ENCODE measurements at regions not wholly inside any gene's neighbourhood (a gene's known extent, or its start where the extent isn't known, plus 50 kb on each side); places are given as distances from the start of the nearest gene placed in this dataset.

DNA sequence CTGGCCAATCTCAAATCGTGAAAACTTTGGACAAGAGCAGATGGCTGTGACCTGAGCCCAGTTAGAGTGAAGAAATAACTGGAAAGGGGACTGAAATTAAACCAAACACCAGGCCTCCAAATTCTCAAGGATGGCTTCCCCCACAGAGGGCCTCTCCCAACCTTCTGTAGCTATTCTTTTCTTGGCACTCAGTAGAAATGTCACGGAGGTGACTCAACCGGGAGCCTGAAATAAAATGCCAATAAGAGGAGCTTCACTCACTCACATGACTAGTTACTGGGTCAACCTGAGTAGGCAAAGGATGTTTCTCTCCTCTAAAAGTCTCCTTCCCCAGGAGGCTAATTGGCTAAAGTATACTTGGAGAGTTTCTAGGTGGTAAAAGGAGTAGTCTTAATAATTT lies 230.7 kb downstream of the MAF start:
- no peak overlapping the region for H3K4me2 ChIP-seq (ENCODE audit: low read length)
- no peaks in the 10 kb centered on the region for H3K36me3 ChIP-seq (ENCODE audit: insufficient read depth, low read length)
- no peak overlapping the region for H3K4me3 Mint-ChIP-seq (ENCODE audit: unreplicated experiment)
- peaks cover 5% of the 10 kb centered on the region for H3K27me3 Mint-ChIP-seq (ENCODE audit: low read depth, unreplicated experiment)
- H3K9me3 Mint-ChIP-seq (ENCODE audit: unreplicated experiment): peaks cover 11% of the 10 kb centered on the region
- no peaks in the 10 kb centered on the region for H3K79me2 ChIP-seq (ENCODE audit: insufficient read depth, low read length)
- no peaks in the 10 kb centered on the region for H3K36me3 Mint-ChIP-seq (ENCODE audit: low read depth, unreplicated experiment)
- no peaks in the 10 kb centered on the region for H3K27me3 ChIP-seq (ENCODE audit: insufficient read depth, low read length)
- peaks cover 13% of the 10 kb centered on the region for H3K4me1 Mint-ChIP-seq (ENCODE audit: low read depth, unreplicated experiment)
- DNase-seq (ENCODE audit: low read depth) (no peak), FAIRE-seq (no peak)
- TF ChIP-seq EZH2 (IDR thresholded peaks at IDR 0.05; ENCODE audit: insufficient read depth, low read length): no peak
- TF ChIP-seq, protein P1, sequence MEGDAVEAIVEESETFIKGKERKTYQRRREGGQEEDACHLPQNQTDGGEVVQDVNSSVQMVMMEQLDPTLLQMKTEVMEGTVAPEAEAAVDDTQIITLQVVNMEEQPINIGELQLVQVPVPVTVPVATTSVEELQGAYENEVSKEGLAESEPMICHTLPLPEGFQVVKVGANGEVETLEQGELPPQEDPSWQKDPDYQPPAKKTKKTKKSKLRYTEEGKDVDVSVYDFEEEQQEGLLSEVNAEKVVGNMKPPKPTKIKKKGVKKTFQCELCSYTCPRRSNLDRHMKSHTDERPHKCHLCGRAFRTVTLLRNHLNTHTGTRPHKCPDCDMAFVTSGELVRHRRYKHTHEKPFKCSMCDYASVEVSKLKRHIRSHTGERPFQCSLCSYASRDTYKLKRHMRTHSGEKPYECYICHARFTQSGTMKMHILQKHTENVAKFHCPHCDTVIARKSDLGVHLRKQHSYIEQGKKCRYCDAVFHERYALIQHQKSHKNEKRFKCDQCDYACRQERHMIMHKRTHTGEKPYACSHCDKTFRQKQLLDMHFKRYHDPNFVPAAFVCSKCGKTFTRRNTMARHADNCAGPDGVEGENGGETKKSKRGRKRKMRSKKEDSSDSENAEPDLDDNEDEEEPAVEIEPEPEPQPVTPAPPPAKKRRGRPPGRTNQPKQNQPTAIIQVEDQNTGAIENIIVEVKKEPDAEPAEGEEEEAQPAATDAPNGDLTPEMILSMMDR (IDR thresholded peaks at IDR 0.05; ENCODE audit: insufficient read depth, low read depth, low read length): no peak
- H3K27ac ChIP-seq (ENCODE audit: low read depth, low read length): no peak overlapping the region
- H2AFZ ChIP-seq (ENCODE audit: low read depth, low read length): no peak overlapping the region
- no peak overlapping the region for H3K4me3 ChIP-seq (ENCODE audit: insufficient read depth, low read depth, low read length)
- H3K4me1 ChIP-seq (ENCODE audit: insufficient read depth, low read length): peaks cover 4% of the 10 kb centered on the region
- H3K9me3 ChIP-seq (ENCODE audit: insufficient read depth, low read depth, low read length): peaks cover 4% of the 10 kb centered on the region
- no peaks in the 10 kb centered on the region for H4K20me1 ChIP-seq (ENCODE audit: insufficient read depth, low read length)
- no peak overlapping the region for H3K9ac ChIP-seq (ENCODE audit: low read length)
- H3K27ac Mint-ChIP-seq (ENCODE audit: unreplicated experiment): no peak overlapping the region

DNA sequence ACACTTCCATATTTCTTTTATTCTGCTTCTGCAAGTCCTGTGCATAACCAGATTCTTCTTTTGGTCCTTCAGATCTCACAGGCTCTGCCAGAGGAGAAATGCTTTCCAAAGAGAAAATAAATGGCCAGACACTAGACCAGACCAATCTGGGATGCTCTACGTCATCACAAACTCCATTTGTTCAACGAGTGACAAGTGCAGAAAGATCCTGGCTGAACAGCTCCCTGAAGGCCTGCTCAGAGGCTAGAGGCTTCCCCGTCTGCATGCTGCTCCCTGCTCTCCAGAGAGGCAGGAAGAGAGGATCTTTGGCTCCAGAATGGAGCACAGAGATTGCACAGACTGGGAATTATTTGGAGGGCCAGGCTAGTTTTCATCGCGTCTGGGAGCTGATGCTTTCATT lies 232.7 kb downstream of the MAF start:
- Histone ChIP-seq H3K4me2 (ENCODE audit: low read length) (no peak overlapping the region), H2AFZ (ENCODE audit: low read depth, low read length) (no peak overlapping the region), H3K9ac (ENCODE audit: low read length) (no peak overlapping the region), H3K36me3 (ENCODE audit: insufficient read depth, low read length) (no peaks in the 10 kb centered on the region), H3K27me3 (ENCODE audit: insufficient read depth, low read length) (no peaks in the 10 kb centered on the region), H3K4me1 (ENCODE audit: insufficient read depth, low read length) (peaks cover 3% of the 10 kb centered on the region), H4K20me1 (ENCODE audit: insufficient read depth, low read length) (no peaks in the 10 kb centered on the region), H3K27ac (ENCODE audit: low read depth, low read length) (no peak overlapping the region), H3K79me2 (ENCODE audit: insufficient read depth, low read length) (no peaks in the 10 kb centered on the region), H3K4me3 (ENCODE audit: insufficient read depth, low read depth, low read length) (no peak overlapping the region), H3K9me3 (ENCODE audit: insufficient read depth, low read depth, low read length) (peaks cover 8% of the 10 kb centered on the region)
- Mint-ChIP-seq H3K36me3 (ENCODE audit: low read depth, unreplicated experiment) (no peaks in the 10 kb centered on the region), H3K4me1 (ENCODE audit: low read depth, unreplicated experiment) (peaks cover 12% of the 10 kb centered on the region), H3K9me3 (ENCODE audit: unreplicated experiment) (peaks cover 13% of the 10 kb centered on the region), H3K27ac (ENCODE audit: unreplicated experiment) (no peak overlapping the region), H3K27me3 (ENCODE audit: low read depth, unreplicated experiment) (peaks cover 5% of the 10 kb centered on the region), H3K4me3 (ENCODE audit: unreplicated experiment) (no peak overlapping the region)
- TF ChIP-seq, protein P1 (IDR thresholded peaks at IDR 0.05; ENCODE audit: insufficient read depth, low read depth, low read length): no peak
- no peak for TF ChIP-seq EZH2 (IDR thresholded peaks at IDR 0.05; ENCODE audit: insufficient read depth, low read length)
- no peak for DNase-seq (ENCODE audit: low read depth)
- FAIRE-seq: no peak

DNA sequence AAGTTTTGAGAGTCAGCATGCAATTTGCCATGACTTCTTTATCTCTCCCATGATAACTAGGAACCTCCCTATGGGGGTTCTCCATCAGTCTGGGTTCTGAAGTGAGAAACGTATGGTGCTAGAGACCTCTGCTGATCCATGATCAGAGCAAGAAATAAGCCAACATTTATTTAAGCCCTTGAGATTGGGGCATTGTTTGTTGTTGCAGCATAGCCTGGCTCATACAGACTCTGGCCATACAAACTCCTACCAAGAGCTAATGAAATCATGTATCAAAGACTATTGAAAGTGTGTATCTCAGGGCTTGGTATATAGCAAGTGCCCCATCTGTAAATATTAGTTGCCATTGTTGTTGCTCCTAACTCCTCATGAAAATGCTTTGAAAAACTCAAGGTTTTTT lies 233.9 kb downstream of the MAF start:
- Mint-ChIP-seq H3K4me3 (ENCODE audit: unreplicated experiment) (no peak overlapping the region), H3K36me3 (ENCODE audit: low read depth, unreplicated experiment) (no peaks in the 10 kb centered on the region)
- FAIRE-seq: no peak

More for the DNA sequence above, 233.9 kb downstream of the MAF start:
- H3K27ac ChIP-seq (ENCODE audit: low read depth, low read length): no peak overlapping the region
- no peaks in the 10 kb centered on the region for H3K27me3 ChIP-seq (ENCODE audit: insufficient read depth, low read length)
- no peak overlapping the region for H3K27ac Mint-ChIP-seq (ENCODE audit: unreplicated experiment)
- no peak overlapping the region for H3K4me3 ChIP-seq (ENCODE audit: insufficient read depth, low read depth, low read length)
- no peaks in the 10 kb centered on the region for H4K20me1 ChIP-seq (ENCODE audit: insufficient read depth, low read length)
- no peak for TF ChIP-seq EZH2 (IDR thresholded peaks at IDR 0.05; ENCODE audit: insufficient read depth, low read length)
- TF ChIP-seq, protein P1 (IDR thresholded peaks at IDR 0.05; ENCODE audit: insufficient read depth, low read depth, low read length): no peak
- no peaks in the 10 kb centered on the region for H3K79me2 ChIP-seq (ENCODE audit: insufficient read depth, low read length)
- H3K27me3 Mint-ChIP-seq (ENCODE audit: low read depth, unreplicated experiment): peaks cover 11% of the 10 kb centered on the region
- peaks cover 13% of the 10 kb centered on the region for H3K9me3 Mint-ChIP-seq (ENCODE audit: unreplicated experiment)
- no peak for DNase-seq (ENCODE audit: low read depth)
- H3K4me2 ChIP-seq (ENCODE audit: low read length): no peak overlapping the region
- peaks cover 8% of the 10 kb centered on the region for H3K9me3 ChIP-seq (ENCODE audit: insufficient read depth, low read depth, low read length)
- no peak overlapping the region for H2AFZ ChIP-seq (ENCODE audit: low read depth, low read length)
- no peak overlapping the region for H3K9ac ChIP-seq (ENCODE audit: low read length)
- H3K4me1 ChIP-seq (ENCODE audit: insufficient read depth, low read length): no peaks in the 10 kb centered on the region
- no peaks in the 10 kb centered on the region for H3K36me3 ChIP-seq (ENCODE audit: insufficient read depth, low read length)
- peaks cover 8% of the 10 kb centered on the region for H3K4me1 Mint-ChIP-seq (ENCODE audit: low read depth, unreplicated experiment)
